Spleen (tissue), 11 donors: ENCODE measurements at regions not wholly inside any gene's neighbourhood (a gene's known extent, or its start where the extent isn't known, plus 50 kb on each side); places are given as distances from the start of the nearest gene placed in this dataset.
"Not testable (repeated sequence)": the region's sequence is repeated elsewhere in the genome, so short reads cannot be mapped to it uniquely, and the experiment has no call there.

Experiments
- DNase-seq: peaks from one replicate; pipeline ENCODE4 v3.0.0-alpha.2; 2020
- H3K27ac ChIP-seq, 8 donors: fragments of 200-600 bp; sonication (generic) in 7 of 8; 1 replicate in 4 of 8; 2 replicates in 4 of 8; pipeline versions ENCODE4 v1.5.0 to v1.8.0; 2016 to 2021; ENCODE audit warnings: inconsistent platforms in 4 of 8, mild to moderate bottlenecking in 4 of 8, moderate library complexity in 1 of 8
- H3K27me3 ChIP-seq, 7 donors: fragments of 200-600 bp; sonication (generic) in 6 of 7; replicated peaks in 1 of 7; 1 replicate in 4 of 7; 2 replicates in 3 of 7; pipeline versions ENCODE4 v1.5.0 to v1.8.0; 2016 to 2021; ENCODE audit warnings: inconsistent platforms in 3 of 7, mild to moderate bottlenecking in 1 of 7
- H3K36me3 ChIP-seq, 6 donors: fragments of 200-600 bp; sonication (generic) in 5 of 6; 1 replicate in 4 of 6; 2 replicates in 2 of 6; pipeline versions ENCODE4 v1.5.0 to v1.8.0; 2016 to 2021; ENCODE audit warnings: inconsistent platforms in 2 of 6
- H3K4me1 ChIP-seq, 6 donors: fragments of 200-600 bp; sonication (generic) in 5 of 6; 1 replicate in 3 of 6; 2 replicates in 3 of 6; pipeline versions ENCODE4 v1.5.0 to v1.8.0; 2016 to 2021; ENCODE audit warnings: inconsistent platforms in 3 of 6
- H3K4me3 ChIP-seq, 8 donors: fragments of 200-600 bp; sonication (generic) in 7 of 8; 1 replicate in 4 of 8; 2 replicates in 4 of 8; pipeline versions ENCODE4 v1.5.0 to v1.8.0; 2016 to 2021; ENCODE audit warnings: inconsistent platforms in 4 of 8, mild to moderate bottlenecking in 4 of 8, moderate library complexity in 2 of 8
- H3K9me3 ChIP-seq, 8 donors: fragments of 200-600 bp; sonication (generic) in 7 of 8; 1 replicate in 4 of 8; 2 replicates in 4 of 8; pipeline versions ENCODE4 v1.5.0 to v1.8.0; 2016 to 2021; ENCODE audit warnings: inconsistent platforms in 4 of 8
- POLR2A ChIP-seq, 3 donors: fragments of 450-650 bp; IDR thresholded peaks; one replicate each; pipeline ENCODE4 v1.5.1; 2017; ENCODE audit warnings: antibody characterized with exemption in 3 of 3, mild to moderate bottlenecking in 1 of 3
- POLR2AphosphoS5 ChIP-seq, 3 donors: sonication (generic); formaldehyde crosslinking; IDR thresholded peaks; one replicate each; pipeline ENCODE4 v1.5.1; 2017; ENCODE audit warnings: antibody characterized with exemption in 3 of 3
- WGBS, 5 donors: extraction: QIAGEN DNeasy Blood & Tissue Kit in 3 of 5; methylation state at CpG; one replicate each; pipeline versions ENCODE4 v1.1.5 to v1.1.7; 2013 to 2018; 5-methylcytosine and 5-hydroxymethylcytosine counted together
- intact Hi-C: fragments of 100-400 bp; cut with DNase I; formaldehyde crosslinking; loops from one replicate; pipeline ENCODE4 v1.15.0; 2023; ENCODE audit warnings: low total_unique reads
- TF ChIP-seq, protein P1 (sequence below), 11 experiments: fragments of 200-600 bp in 7 of 11; fragments of 450-650 bp in 4 of 11; sonication (generic) in 4 of 11; IDR thresholded peaks in 8 of 11; conservative IDR thresholded peaks in 3 of 11; 1 replicate in 7 of 11; 2 replicates in 4 of 11; pipeline versions ENCODE4 v1.4.0 to v1.8.0; 2016 to 2021; ENCODE audit warnings: antibody characterized with exemption in 11 of 11, inconsistent platforms in 4 of 11, mild to moderate bottlenecking in 1 of 11
- donor health status: healthy with polysubstance abuse.
- donor health status: DM: no; HTN: no; CAD: no; lungs with moderate emphysema.
- donor health status: DM: no; HTN: no; CAD: no.
- donor health status: Bipolar disorder and iron deficiency.
- donor health status: healthy.
- donor health status: DM: no; HTN: no; CAD: no.
- donor health status: DM: yes; HTN: yes; CAD: no.

DNA sequence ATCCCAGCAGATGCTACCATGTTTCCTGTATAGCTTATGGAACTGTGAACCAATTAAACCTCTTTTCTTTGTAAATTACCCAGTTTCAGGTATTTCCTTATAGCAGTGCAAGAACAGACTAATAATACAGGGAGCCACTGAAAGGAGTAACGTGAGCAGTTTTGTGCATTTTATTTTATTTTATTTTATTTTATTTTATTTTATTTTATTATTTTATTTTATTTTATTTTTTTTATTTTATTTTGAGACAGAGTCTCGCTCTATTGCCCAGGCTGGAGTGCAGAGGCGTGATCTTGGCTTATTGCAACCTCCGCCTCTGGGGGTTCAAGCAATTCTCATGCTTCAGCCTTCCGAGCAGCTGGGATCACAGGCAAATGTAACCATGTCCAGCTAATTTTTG lies 55.9 kb upstream of the KCNK12 start:
- WGBS, 5 donors, result 92 to 98% (median 94%) methylated on average over 5 of the region's 5 CpGs
- Histone ChIP-seq H3K27me3 (no peaks in the 10 kb centered on the region), H3K9me3 (no peaks in the 10 kb centered on the region), H3K4me1 (peaks cover 0 to 5% (median 0%) of the 10 kb centered on the region in 6 donors), H3K36me3 (no peaks in the 10 kb centered on the region), H3K27ac (no peak overlapping the region), H3K4me3 (no peak overlapping the region)
- TF ChIP-seq POLR2AphosphoS5 (IDR thresholded peaks at IDR 0.05) (no peak), POLR2A (IDR thresholded peaks at IDR 0.05) (no peak)
- TF ChIP-seq, protein P1, sequence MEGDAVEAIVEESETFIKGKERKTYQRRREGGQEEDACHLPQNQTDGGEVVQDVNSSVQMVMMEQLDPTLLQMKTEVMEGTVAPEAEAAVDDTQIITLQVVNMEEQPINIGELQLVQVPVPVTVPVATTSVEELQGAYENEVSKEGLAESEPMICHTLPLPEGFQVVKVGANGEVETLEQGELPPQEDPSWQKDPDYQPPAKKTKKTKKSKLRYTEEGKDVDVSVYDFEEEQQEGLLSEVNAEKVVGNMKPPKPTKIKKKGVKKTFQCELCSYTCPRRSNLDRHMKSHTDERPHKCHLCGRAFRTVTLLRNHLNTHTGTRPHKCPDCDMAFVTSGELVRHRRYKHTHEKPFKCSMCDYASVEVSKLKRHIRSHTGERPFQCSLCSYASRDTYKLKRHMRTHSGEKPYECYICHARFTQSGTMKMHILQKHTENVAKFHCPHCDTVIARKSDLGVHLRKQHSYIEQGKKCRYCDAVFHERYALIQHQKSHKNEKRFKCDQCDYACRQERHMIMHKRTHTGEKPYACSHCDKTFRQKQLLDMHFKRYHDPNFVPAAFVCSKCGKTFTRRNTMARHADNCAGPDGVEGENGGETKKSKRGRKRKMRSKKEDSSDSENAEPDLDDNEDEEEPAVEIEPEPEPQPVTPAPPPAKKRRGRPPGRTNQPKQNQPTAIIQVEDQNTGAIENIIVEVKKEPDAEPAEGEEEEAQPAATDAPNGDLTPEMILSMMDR (IDR thresholded peaks at IDR 0.05 in 8 of 11, conservative IDR thresholded peaks at IDR 0.05 in 3 of 11), result no peak
- intact Hi-C loops, result no loop called here
- no peak for DNase-seq

- H3K36me3 ChIP-seq, H3K27me3 ChIP-seq, H3K4me1 ChIP-seq, H3K27ac ChIP-seq, H3K9me3 ChIP-seq, H3K4me3 ChIP-seq, intact Hi-C loops, DNase-seq: not testable (repeated sequence)
- 21 to 37% (median 23%) methylated on average over 1 of the region's 1 CpG for WGBS, 5 donors
Observed at GRCh38 chr2:47623140-47623539, 52.4 kb upstream of the KCNK12 start.

GRCh38 chr2:47620770-47621437 lies 50.1 kb upstream of the KCNK12 start:
- WGBS, 5 donors, result 73 to 91% (median 86%) methylated on average over 6 of the region's 6 CpGs
- intact Hi-C loops, result no loop called here
- TF ChIP-seq POLR2AphosphoS5 (IDR thresholded peaks at IDR 0.05) (no peak), POLR2A (IDR thresholded peaks at IDR 0.05) (no peak)
- TF ChIP-seq, protein P1 (IDR thresholded peaks at IDR 0.05 in 8 of 11, conservative IDR thresholded peaks at IDR 0.05 in 3 of 11), result no peak
- Histone ChIP-seq H3K27ac (no peak overlapping the region), H3K27me3 (no peaks in the 10 kb centered on the region), H3K9me3 (no peaks in the 10 kb centered on the region), H3K36me3 (no peaks in the 10 kb centered on the region), H3K4me1 (peaks cover 0 to 5% (median 0%) of the 10 kb centered on the region in 6 donors), H3K4me3 (no peak overlapping the region)
- DNase-seq, result peak; percentile 36
